ENCODE measurements at regions not wholly inside any gene's neighbourhood (a gene's known extent, or its start where the extent isn't known, plus 50 kb on each side); places are given as distances from the start of the nearest gene placed in this dataset.

DNA sequence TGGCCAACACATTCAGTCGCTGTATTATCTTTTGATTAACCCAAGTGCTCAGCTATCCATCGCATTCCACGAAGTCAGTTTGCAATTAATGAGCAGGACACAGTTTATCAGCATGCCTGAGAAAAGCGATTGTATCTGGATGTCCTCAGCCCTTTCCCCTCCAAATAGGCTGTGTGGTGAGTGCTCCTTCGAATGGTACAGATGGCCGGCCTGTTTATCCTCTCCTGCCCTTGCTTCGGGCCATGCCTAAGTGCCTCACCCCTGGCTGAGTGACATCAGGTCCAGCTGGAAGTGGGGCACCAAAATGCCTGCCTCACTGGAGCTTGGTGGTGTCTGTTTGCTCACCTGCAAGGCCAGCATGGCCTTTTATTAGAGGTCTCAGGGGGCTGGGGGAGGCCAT is 317.3 kb downstream of the GADD45G start:
- TF ChIP-seq REST (tag by site-specific recombination; IDR thresholded peaks at IDR 0.05) (no peak), ZNF146 (tag by site-specific recombination; IDR thresholded peaks at IDR 0.05) (no peak)
- TF ChIP-seq, protein P1, sequence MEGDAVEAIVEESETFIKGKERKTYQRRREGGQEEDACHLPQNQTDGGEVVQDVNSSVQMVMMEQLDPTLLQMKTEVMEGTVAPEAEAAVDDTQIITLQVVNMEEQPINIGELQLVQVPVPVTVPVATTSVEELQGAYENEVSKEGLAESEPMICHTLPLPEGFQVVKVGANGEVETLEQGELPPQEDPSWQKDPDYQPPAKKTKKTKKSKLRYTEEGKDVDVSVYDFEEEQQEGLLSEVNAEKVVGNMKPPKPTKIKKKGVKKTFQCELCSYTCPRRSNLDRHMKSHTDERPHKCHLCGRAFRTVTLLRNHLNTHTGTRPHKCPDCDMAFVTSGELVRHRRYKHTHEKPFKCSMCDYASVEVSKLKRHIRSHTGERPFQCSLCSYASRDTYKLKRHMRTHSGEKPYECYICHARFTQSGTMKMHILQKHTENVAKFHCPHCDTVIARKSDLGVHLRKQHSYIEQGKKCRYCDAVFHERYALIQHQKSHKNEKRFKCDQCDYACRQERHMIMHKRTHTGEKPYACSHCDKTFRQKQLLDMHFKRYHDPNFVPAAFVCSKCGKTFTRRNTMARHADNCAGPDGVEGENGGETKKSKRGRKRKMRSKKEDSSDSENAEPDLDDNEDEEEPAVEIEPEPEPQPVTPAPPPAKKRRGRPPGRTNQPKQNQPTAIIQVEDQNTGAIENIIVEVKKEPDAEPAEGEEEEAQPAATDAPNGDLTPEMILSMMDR (tag by site-specific recombination; IDR thresholded peaks at IDR 0.05) = no peak
